ENCODE measurements at regions not wholly inside any gene's neighbourhood (a gene's known extent, or its start where the extent isn't known, plus 50 kb on each side); places are given as distances from the start of the nearest gene placed in this dataset.

- no peak for TF ChIP-seq CTCF (conservative IDR thresholded peaks at IDR 0.05)
- TF ChIP-seq EZH2 (IDR thresholded peaks at IDR 0.05; ENCODE audit: low read depth) = no peak
Measured at GRCh38 chr15:98380721-98381120, 267.6 kb upstream of the IGF1R start.
